22Rv1 (cell line): ENCODE measurements at regions not wholly inside any gene's neighbourhood (a gene's known extent, or its start where the extent isn't known, plus 50 kb on each side); places are given as distances from the start of the nearest gene placed in this dataset.

ENCODE experiments used
- ZFX ChIP-seq: fragments of 450-650 bp; IDR thresholded peaks from 2 replicates; pipeline ENCODE4 v1.6.1; 2017; ENCODE audit warnings: antibody characterized with exemption, borderline replicate concordance
- TF ChIP-seq, protein P1 (sequence below): fragments of 450-650 bp; IDR thresholded peaks from 2 replicates; pipeline ENCODE4 v1.5.1; 2017; ENCODE audit warnings: mild to moderate bottlenecking

- TF ChIP-seq, protein P1, sequence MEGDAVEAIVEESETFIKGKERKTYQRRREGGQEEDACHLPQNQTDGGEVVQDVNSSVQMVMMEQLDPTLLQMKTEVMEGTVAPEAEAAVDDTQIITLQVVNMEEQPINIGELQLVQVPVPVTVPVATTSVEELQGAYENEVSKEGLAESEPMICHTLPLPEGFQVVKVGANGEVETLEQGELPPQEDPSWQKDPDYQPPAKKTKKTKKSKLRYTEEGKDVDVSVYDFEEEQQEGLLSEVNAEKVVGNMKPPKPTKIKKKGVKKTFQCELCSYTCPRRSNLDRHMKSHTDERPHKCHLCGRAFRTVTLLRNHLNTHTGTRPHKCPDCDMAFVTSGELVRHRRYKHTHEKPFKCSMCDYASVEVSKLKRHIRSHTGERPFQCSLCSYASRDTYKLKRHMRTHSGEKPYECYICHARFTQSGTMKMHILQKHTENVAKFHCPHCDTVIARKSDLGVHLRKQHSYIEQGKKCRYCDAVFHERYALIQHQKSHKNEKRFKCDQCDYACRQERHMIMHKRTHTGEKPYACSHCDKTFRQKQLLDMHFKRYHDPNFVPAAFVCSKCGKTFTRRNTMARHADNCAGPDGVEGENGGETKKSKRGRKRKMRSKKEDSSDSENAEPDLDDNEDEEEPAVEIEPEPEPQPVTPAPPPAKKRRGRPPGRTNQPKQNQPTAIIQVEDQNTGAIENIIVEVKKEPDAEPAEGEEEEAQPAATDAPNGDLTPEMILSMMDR, result no peak
- no peak for TF ChIP-seq ZFX
These were observed 175.5 kb upstream of the SHH start for GRCh38 chr7:155987681-155988235.
